ENCODE measurements at regions not wholly inside any gene's neighbourhood (a gene's known extent, or its start where the extent isn't known, plus 50 kb on each side); places are given as distances from the start of the nearest gene placed in this dataset.

GRCh38 chr2:65715323-65715722, 282.9 kb upstream of the SPRED2 start:
- no peak overlapping the region for H3K27ac Mint-ChIP-seq
- H3K9me3 Mint-ChIP-seq = peaks cover 0 to 3% (median 0%) of the 10 kb centered on the region in 7 donors
- no peaks in the 10 kb centered on the region for H3K4me1 Mint-ChIP-seq
- H3K9me3 ChIP-seq (ENCODE audit: control insufficient read depth in 2 of 2, low read length in 2 of 2) = no peaks in the 10 kb centered on the region
- H3K4me1 ChIP-seq (ENCODE audit: control insufficient read depth, insufficient read depth, low read length, poor library complexity, severe bottlenecking) = no peaks in the 10 kb centered on the region
- H3K27me3 Mint-ChIP-seq = peaks cover 4% of the 10 kb centered on the region
- no peaks in the 10 kb centered on the region for H3K36me3 ChIP-seq (ENCODE audit: control insufficient read depth, insufficient read depth, low read length)
- no peak overlapping the region for H3K4me3 ChIP-seq (ENCODE audit: low read depth, low read length)
- ATAC-seq (ENCODE audit: low read depth in 2 of 2) (no peak), DNase-seq (no peak)
- no peak overlapping the region for H3K4me3 Mint-ChIP-seq
- H3K27me3 ChIP-seq (ENCODE audit: control insufficient read depth, insufficient read depth, low read length) = no peaks in the 10 kb centered on the region
- no peaks in the 10 kb centered on the region for H3K36me3 Mint-ChIP-seq
- H3K27ac ChIP-seq (ENCODE audit: insufficient read depth, low read length, poor library complexity, severe bottlenecking) = no peak overlapping the region

DNA sequence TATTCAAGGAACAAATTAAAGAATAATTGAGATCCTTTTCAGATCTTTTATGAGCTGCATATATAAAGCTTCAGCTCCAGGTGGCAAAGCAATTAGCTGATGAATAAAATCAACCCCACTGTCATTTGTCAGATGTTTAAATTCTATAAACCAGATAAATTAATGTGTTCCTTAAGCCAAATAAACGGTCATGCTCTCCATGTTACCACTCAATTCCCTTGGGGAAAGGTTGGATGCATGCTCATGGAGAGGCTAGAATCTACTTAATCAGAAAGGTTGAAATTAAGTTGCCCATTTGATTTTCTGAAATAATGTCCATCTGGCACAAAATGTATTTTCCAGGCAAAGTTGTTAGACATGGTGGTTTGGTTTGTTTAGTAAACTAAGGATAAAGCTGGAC, 282.5 kb upstream of the SPRED2 start:
- DNase-seq = no peak
- Mint-ChIP-seq H3K27me3 (peaks cover 4% of the 10 kb centered on the region), H3K4me3 (no peak overlapping the region), H3K27ac (no peak overlapping the region), H3K9me3 (peaks cover 0 to 3% (median 0%) of the 10 kb centered on the region in 7 donors), H3K4me1 (no peaks in the 10 kb centered on the region), H3K36me3 (no peaks in the 10 kb centered on the region)
- Histone ChIP-seq H3K9me3 (ENCODE audit: control insufficient read depth in 2 of 2, low read length in 2 of 2) (no peaks in the 10 kb centered on the region), H3K36me3 (ENCODE audit: control insufficient read depth, insufficient read depth, low read length) (no peaks in the 10 kb centered on the region), H3K27me3 (ENCODE audit: control insufficient read depth, insufficient read depth, low read length) (no peaks in the 10 kb centered on the region), H3K27ac (ENCODE audit: insufficient read depth, low read length, poor library complexity, severe bottlenecking) (no peak overlapping the region), H3K4me1 (ENCODE audit: control insufficient read depth, insufficient read depth, low read length, poor library complexity, severe bottlenecking) (no peaks in the 10 kb centered on the region), H3K4me3 (ENCODE audit: low read depth, low read length) (no peak overlapping the region)
- no peak for ATAC-seq (ENCODE audit: low read depth in 2 of 2)

DNA sequence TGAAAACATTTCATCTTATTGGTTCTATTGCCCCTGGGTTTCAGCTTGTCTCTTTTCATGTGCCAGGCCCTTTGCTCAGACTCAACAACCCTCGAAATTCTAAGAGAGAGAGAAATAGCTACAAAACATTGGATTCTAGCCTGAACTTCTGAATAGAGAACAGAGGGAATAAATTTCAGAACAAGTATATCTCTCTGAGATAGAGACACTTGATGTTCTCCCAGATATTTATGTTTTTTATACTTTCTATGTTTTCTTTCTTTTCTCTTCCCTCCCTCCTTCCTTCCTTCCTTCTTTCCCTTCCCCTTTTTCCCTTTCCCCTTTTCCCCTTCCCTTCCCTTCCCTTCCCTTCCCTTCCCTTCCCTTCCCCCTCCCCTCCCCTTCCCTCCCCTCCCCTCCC, 279.5 kb upstream of the SPRED2 start:
- Mint-ChIP-seq H3K9me3 (peaks cover 0 to 2% (median 0%) of the 10 kb centered on the region in 7 donors), H3K27me3 (peaks cover 12% of the 10 kb centered on the region), H3K4me1 (no peaks in the 10 kb centered on the region), H3K4me3 (no peak overlapping the region), H3K36me3 (no peaks in the 10 kb centered on the region), H3K27ac (no peak overlapping the region)
- H3K27me3 ChIP-seq (ENCODE audit: control insufficient read depth, insufficient read depth, low read length) = peaks cover 3% of the 10 kb centered on the region
- no peak overlapping the region for H3K4me3 ChIP-seq (ENCODE audit: low read depth, low read length)
- no peaks in the 10 kb centered on the region for H3K4me1 ChIP-seq (ENCODE audit: control insufficient read depth, insufficient read depth, low read length, poor library complexity, severe bottlenecking)
- DNase-seq (no peak), ATAC-seq (ENCODE audit: low read depth in 2 of 2) (no peak)
- H3K36me3 ChIP-seq (ENCODE audit: control insufficient read depth, insufficient read depth, low read length) = no peaks in the 10 kb centered on the region
- H3K27ac ChIP-seq (ENCODE audit: insufficient read depth, low read length, poor library complexity, severe bottlenecking) = no peak overlapping the region
- H3K9me3 ChIP-seq (ENCODE audit: control insufficient read depth in 2 of 2, low read length in 2 of 2) = no peaks in the 10 kb centered on the region

DNA sequence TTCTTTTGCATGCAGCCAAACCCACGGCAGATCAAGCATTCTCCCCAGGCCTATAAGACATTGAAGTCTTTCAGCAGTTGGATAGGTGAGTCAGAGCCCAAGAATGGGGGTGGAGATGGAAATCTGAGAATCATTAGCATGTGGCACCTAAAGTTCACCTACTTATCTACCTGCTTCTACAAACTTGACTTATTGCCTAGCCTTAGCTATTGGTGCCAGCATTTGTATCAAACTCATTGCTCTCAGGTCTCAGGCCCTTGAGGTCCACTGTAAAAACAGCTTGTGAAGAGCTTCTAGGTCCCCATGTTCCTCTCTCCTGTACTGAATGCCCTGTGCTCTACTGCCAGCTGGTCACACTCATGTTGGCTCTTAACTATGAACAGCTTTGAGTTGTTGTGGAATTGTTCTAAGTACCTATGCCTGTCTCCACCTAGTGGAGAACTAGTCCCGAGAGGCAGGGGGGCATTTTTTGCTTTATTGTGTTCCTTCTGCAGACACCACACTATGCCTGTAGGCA, 278.4 kb upstream of the SPRED2 start:
- Mint-ChIP-seq H3K4me1 (no peaks in the 10 kb centered on the region), H3K27ac (no peak overlapping the region), H3K4me3 (no peak overlapping the region), H3K27me3 (peaks cover 9% of the 10 kb centered on the region), H3K36me3 (no peaks in the 10 kb centered on the region), H3K9me3 (peaks cover 0 to 3% (median 0%) of the 10 kb centered on the region in 7 donors)
- H3K36me3 ChIP-seq (ENCODE audit: control insufficient read depth, insufficient read depth, low read length) = no peaks in the 10 kb centered on the region
- H3K27ac ChIP-seq (ENCODE audit: insufficient read depth, low read length, poor library complexity, severe bottlenecking) = no peak overlapping the region
- H3K27me3 ChIP-seq (ENCODE audit: control insufficient read depth, insufficient read depth, low read length) = peaks cover 3% of the 10 kb centered on the region
- ATAC-seq (ENCODE audit: low read depth in 2 of 2) (no peak), DNase-seq (no peak)
- H3K4me3 ChIP-seq (ENCODE audit: low read depth, low read length) = no peak overlapping the region
- no peaks in the 10 kb centered on the region for H3K4me1 ChIP-seq (ENCODE audit: control insufficient read depth, insufficient read depth, low read length, poor library complexity, severe bottlenecking)
- no peaks in the 10 kb centered on the region for H3K9me3 ChIP-seq (ENCODE audit: control insufficient read depth in 2 of 2, low read length in 2 of 2)

DNA sequence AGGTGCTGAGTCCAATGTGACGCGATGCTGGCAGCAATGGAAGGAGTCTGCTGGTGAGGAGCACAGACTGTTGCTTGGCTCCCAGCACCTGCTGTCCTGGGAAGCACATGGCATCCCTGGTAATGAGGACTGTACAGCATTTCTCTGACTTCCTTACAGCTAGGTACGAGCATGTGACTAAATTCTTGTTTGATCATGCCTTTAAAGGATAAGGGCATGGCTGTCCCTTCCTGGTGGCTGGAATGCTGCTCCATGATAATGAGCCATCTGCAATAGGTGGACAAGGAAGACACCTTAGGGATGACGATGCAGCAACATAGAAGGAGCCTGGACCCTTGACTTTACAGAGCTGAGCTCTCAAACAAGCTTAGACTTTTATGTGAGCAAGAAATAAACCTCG, 278.0 kb upstream of the SPRED2 start:
- no peaks in the 10 kb centered on the region for H3K36me3 ChIP-seq (ENCODE audit: control insufficient read depth, insufficient read depth, low read length)
- DNase-seq = no peak
- no peak overlapping the region for H3K27ac ChIP-seq (ENCODE audit: insufficient read depth, low read length, poor library complexity, severe bottlenecking)
- Mint-ChIP-seq H3K27ac (no peak overlapping the region), H3K36me3 (no peaks in the 10 kb centered on the region), H3K4me1 (no peaks in the 10 kb centered on the region), H3K27me3 (peaks cover 9% of the 10 kb centered on the region), H3K4me3 (no peak overlapping the region), H3K9me3 (peaks cover 0 to 3% (median 0%) of the 10 kb centered on the region in 7 donors)
- peaks cover 3% of the 10 kb centered on the region for H3K27me3 ChIP-seq (ENCODE audit: control insufficient read depth, insufficient read depth, low read length)
- no peaks in the 10 kb centered on the region for H3K9me3 ChIP-seq (ENCODE audit: control insufficient read depth in 2 of 2, low read length in 2 of 2)
- H3K4me1 ChIP-seq (ENCODE audit: control insufficient read depth, insufficient read depth, low read length, poor library complexity, severe bottlenecking) = no peaks in the 10 kb centered on the region
- H3K4me3 ChIP-seq (ENCODE audit: low read depth, low read length) = no peak overlapping the region
- ATAC-seq (ENCODE audit: low read depth in 2 of 2) = no peak

GRCh38 chr2:65708086-65708485, 275.7 kb upstream of the SPRED2 start:
- no peak overlapping the region for H3K4me3 ChIP-seq (ENCODE audit: low read depth, low read length)
- H3K36me3 ChIP-seq (ENCODE audit: control insufficient read depth, insufficient read depth, low read length) = no peaks in the 10 kb centered on the region
- H3K4me1 ChIP-seq (ENCODE audit: control insufficient read depth, insufficient read depth, low read length, poor library complexity, severe bottlenecking) = no peaks in the 10 kb centered on the region
- DNase-seq (no peak), ATAC-seq (ENCODE audit: low read depth in 2 of 2) (no peak)
- H3K36me3 Mint-ChIP-seq = no peaks in the 10 kb centered on the region
- H3K9me3 Mint-ChIP-seq = peaks cover 0 to 6% (median 0%) of the 10 kb centered on the region in 7 donors
- no peaks in the 10 kb centered on the region for H3K9me3 ChIP-seq (ENCODE audit: control insufficient read depth in 2 of 2, low read length in 2 of 2)
- no peaks in the 10 kb centered on the region for H3K4me1 Mint-ChIP-seq
- peaks cover 9% of the 10 kb centered on the region for H3K27me3 Mint-ChIP-seq
- H3K27ac Mint-ChIP-seq = no peak overlapping the region
- H3K27ac ChIP-seq (ENCODE audit: insufficient read depth, low read length, poor library complexity, severe bottlenecking) = no peak overlapping the region
- H3K4me3 Mint-ChIP-seq = no peak overlapping the region
- H3K27me3 ChIP-seq (ENCODE audit: control insufficient read depth, insufficient read depth, low read length) = peaks cover 3% of the 10 kb centered on the region

- peaks cover 0 to 6% (median 0%) of the 10 kb centered on the region in 7 donors for H3K9me3 Mint-ChIP-seq
These were observed 274.0 kb upstream of the SPRED2 start for GRCh38 chr2:65706411-65706810.

GRCh38 chr2:65701191-65701590, 268.8 kb upstream of the SPRED2 start:
- H3K4me1 Mint-ChIP-seq = no peaks in the 10 kb centered on the region
- H3K4me3 ChIP-seq (ENCODE audit: low read depth, low read length) = no peak overlapping the region
- no peaks in the 10 kb centered on the region for H3K27me3 ChIP-seq (ENCODE audit: control insufficient read depth, insufficient read depth, low read length)
- peaks cover 9% of the 10 kb centered on the region for H3K27me3 Mint-ChIP-seq
- no peak overlapping the region for H3K27ac ChIP-seq (ENCODE audit: insufficient read depth, low read length, poor library complexity, severe bottlenecking)
- H3K36me3 ChIP-seq (ENCODE audit: control insufficient read depth, insufficient read depth, low read length) = no peaks in the 10 kb centered on the region
- no peaks in the 10 kb centered on the region for H3K4me1 ChIP-seq (ENCODE audit: control insufficient read depth, insufficient read depth, low read length, poor library complexity, severe bottlenecking)
- no peak overlapping the region for H3K4me3 Mint-ChIP-seq
- no peaks in the 10 kb centered on the region for H3K36me3 Mint-ChIP-seq
- no peaks in the 10 kb centered on the region for H3K9me3 ChIP-seq (ENCODE audit: control insufficient read depth in 2 of 2, low read length in 2 of 2)
- H3K27ac Mint-ChIP-seq = no peak overlapping the region
- H3K9me3 Mint-ChIP-seq = peaks cover 0 to 6% (median 0%) of the 10 kb centered on the region in 7 donors
- ATAC-seq (ENCODE audit: low read depth in 2 of 2) (no peak), DNase-seq (no peak)

More at GRCh38 chr2:65706411-65706810, 274.0 kb upstream of the SPRED2 start:
- Histone ChIP-seq H3K4me1 (ENCODE audit: control insufficient read depth, insufficient read depth, low read length, poor library complexity, severe bottlenecking) (no peaks in the 10 kb centered on the region), H3K27ac (ENCODE audit: insufficient read depth, low read length, poor library complexity, severe bottlenecking) (no peak overlapping the region), H3K9me3 (ENCODE audit: control insufficient read depth in 2 of 2, low read length in 2 of 2) (no peaks in the 10 kb centered on the region), H3K4me3 (ENCODE audit: low read depth, low read length) (no peak overlapping the region), H3K27me3 (ENCODE audit: control insufficient read depth, insufficient read depth, low read length) (peaks cover 3% of the 10 kb centered on the region), H3K36me3 (ENCODE audit: control insufficient read depth, insufficient read depth, low read length) (no peaks in the 10 kb centered on the region)
- Mint-ChIP-seq H3K4me3 (no peak overlapping the region), H3K27me3 (peaks cover 9% of the 10 kb centered on the region), H3K36me3 (no peaks in the 10 kb centered on the region), H3K27ac (no peak overlapping the region), H3K4me1 (no peaks in the 10 kb centered on the region)
- ATAC-seq (ENCODE audit: low read depth in 2 of 2) = no peak
- DNase-seq = no peak
